ENCODE measurements at regions not wholly inside any gene's neighbourhood (a gene's known extent, or its start where the extent isn't known, plus 50 kb on each side); places are given as distances from the start of the nearest gene placed in this dataset.

DNA sequence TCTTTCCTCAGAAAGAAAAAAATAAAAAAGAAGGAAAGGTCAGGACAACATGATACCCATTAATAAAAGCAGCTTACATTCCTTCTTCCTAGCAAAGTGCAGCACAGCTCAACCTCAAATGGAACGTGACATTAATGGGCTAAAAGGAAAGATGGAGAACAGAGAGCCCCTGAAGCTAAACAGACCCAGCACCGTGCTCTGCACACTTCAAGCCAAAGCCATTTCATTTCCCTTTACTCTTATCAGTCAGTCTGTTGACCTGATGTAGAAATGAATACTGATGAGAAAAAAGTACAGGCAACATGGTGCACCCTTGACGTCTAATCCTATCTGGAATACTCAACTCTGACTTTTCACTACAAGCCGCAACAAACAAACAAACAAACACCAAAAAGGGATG lies 57.7 kb upstream of the EDNRA start:
- no peaks in the 10 kb centered on the region for H3K27me3 ChIP-seq
- intact Hi-C loops (cut with DNase I; ENCODE audit: low total_unique reads) = no loop called here
- no peaks in the 10 kb centered on the region for H3K9me3 ChIP-seq
- H3K27ac ChIP-seq = no peak overlapping the region
- no peak for DNase-seq (ENCODE audit: low spot score in 2 of 2)
- no peak overlapping the region for H3K4me3 ChIP-seq
- H3K4me1 ChIP-seq = no peaks in the 10 kb centered on the region
- H3K36me3 ChIP-seq = no peaks in the 10 kb centered on the region
- TF ChIP-seq, protein P1, sequence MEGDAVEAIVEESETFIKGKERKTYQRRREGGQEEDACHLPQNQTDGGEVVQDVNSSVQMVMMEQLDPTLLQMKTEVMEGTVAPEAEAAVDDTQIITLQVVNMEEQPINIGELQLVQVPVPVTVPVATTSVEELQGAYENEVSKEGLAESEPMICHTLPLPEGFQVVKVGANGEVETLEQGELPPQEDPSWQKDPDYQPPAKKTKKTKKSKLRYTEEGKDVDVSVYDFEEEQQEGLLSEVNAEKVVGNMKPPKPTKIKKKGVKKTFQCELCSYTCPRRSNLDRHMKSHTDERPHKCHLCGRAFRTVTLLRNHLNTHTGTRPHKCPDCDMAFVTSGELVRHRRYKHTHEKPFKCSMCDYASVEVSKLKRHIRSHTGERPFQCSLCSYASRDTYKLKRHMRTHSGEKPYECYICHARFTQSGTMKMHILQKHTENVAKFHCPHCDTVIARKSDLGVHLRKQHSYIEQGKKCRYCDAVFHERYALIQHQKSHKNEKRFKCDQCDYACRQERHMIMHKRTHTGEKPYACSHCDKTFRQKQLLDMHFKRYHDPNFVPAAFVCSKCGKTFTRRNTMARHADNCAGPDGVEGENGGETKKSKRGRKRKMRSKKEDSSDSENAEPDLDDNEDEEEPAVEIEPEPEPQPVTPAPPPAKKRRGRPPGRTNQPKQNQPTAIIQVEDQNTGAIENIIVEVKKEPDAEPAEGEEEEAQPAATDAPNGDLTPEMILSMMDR (IDR thresholded peaks at IDR 0.05) = no peak
- TF ChIP-seq POLR2AphosphoS5 (IDR thresholded peaks at IDR 0.05) = no peak
- TF ChIP-seq POLR2A (IDR thresholded peaks at IDR 0.05) = no peak

DNA sequence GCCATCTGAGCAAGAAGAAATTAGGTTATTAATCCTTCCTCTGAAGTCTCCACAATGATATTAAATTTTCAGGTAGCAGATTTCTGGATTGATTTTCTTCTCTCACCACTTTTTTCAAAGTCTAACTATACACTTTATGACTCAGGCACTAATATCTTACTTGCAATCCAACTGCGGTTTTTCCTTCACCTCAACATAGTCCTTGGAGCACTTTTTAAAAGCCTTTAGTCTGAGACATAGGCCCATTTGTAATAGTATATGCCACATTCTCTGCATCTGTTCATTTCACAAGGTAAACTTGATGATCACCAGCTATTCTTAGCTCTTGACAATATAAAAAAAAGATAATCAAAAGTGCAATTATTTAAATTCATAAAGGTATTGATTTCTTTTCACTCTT lies 55.9 kb upstream of the EDNRA start:
- Histone ChIP-seq H3K36me3 (no peaks in the 10 kb centered on the region), H3K27me3 (no peaks in the 10 kb centered on the region), H3K4me1 (no peaks in the 10 kb centered on the region), H3K27ac (no peak overlapping the region), H3K9me3 (no peaks in the 10 kb centered on the region), H3K4me3 (no peak overlapping the region)
- intact Hi-C loops (cut with DNase I; ENCODE audit: low total_unique reads) = no loop called here
- TF ChIP-seq POLR2AphosphoS5 (IDR thresholded peaks at IDR 0.05) (no peak), POLR2A (IDR thresholded peaks at IDR 0.05) (no peak)
- DNase-seq (ENCODE audit: low spot score in 2 of 2) = no peak

DNA sequence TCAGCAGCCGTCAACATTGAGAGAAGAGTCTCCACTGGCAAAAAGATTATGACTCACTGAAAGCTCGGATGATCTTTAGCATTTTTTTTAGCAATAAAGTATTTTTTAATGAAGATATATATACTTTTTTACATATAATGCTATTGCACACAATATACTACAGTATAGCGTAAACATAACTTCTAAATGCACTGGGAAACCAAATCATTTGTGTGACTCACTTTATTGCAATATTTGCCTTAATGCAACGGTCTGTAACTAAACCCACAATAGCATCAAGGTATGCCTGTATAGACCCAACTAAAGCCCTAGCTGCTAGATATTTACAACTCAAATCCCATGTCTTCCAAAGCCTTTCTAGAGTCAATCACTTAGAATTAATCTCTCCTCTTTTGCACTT lies 52.3 kb upstream of the EDNRA start:
- H3K36me3 ChIP-seq = no peaks in the 10 kb centered on the region
- H3K4me3 ChIP-seq = no peak overlapping the region
- no peak for DNase-seq (ENCODE audit: low spot score in 2 of 2)
- H3K9me3 ChIP-seq = peaks cover 0 to 3% of the 10 kb centered on the region in 2 donors
- no peak overlapping the region for H3K27ac ChIP-seq
- intact Hi-C loops (cut with DNase I; ENCODE audit: low total_unique reads) = no loop called here
- H3K4me1 ChIP-seq = no peaks in the 10 kb centered on the region
- H3K27me3 ChIP-seq = no peaks in the 10 kb centered on the region
- TF ChIP-seq, protein P1 (IDR thresholded peaks at IDR 0.05) = no peak
- TF ChIP-seq POLR2A (IDR thresholded peaks at IDR 0.05) (no peak), POLR2AphosphoS5 (IDR thresholded peaks at IDR 0.05) (no peak)

DNA sequence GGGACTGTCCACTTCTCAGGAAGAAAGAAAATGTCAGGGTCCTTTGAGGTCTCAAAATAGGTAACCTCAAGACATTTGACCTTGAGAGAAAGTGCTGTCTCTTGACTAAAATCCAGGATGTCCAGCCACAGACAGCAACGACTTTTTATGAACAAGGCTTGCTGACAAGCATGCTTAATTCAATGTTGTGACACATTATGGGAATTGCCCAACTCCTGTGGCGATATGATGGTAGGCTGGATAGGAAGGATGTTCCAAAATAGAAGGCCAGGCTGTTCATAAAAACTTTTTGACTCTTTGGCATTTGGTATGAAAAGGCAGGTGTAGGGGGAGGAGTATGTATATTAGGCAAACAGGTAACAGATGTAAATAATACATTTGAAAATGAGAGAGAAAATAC lies 50.8 kb upstream of the EDNRA start:
- Histone ChIP-seq H3K36me3 (no peaks in the 10 kb centered on the region), H3K9me3 (peaks cover 0 to 3% of the 10 kb centered on the region in 2 donors), H3K27ac (no peak overlapping the region), H3K4me3 (no peak overlapping the region), H3K27me3 (no peaks in the 10 kb centered on the region), H3K4me1 (no peaks in the 10 kb centered on the region)
- intact Hi-C loops (cut with DNase I; ENCODE audit: low total_unique reads) = no loop called here
- TF ChIP-seq POLR2AphosphoS5 (IDR thresholded peaks at IDR 0.05) (no peak), POLR2A (IDR thresholded peaks at IDR 0.05) (no peak)
- TF ChIP-seq, protein P1 (IDR thresholded peaks at IDR 0.05) = no peak
- no peak for DNase-seq (ENCODE audit: low spot score in 2 of 2)

Data from breast epithelium (tissue), 4 donors.